Neural cell (in vitro differentiated cells): ENCODE measurements at regions not wholly inside any gene's neighbourhood (a gene's known extent, or its start where the extent isn't known, plus 50 kb on each side); places are given as distances from the start of the nearest gene placed in this dataset.

Experiments used
- H2AFZ ChIP-seq: fragments of 200-600, 300-800 bp; sonication (generic), shearing (Covaris generic); 2 replicates; pipeline ENCODE4 v1.6.0; 2014; ENCODE audit warnings: low read depth, mild to moderate bottlenecking, antibody characterized with exemption, low read length, moderate library complexity
- H3F3A ChIP-seq: fragments of 200-600 bp; shearing (Covaris generic); 2 replicates; pipeline ENCODE4 v1.6.1; 2016; ENCODE audit warnings: mild to moderate bottlenecking, moderate library complexity, mixed read lengths, antibody characterized with exemption, low read length; ENCODE audit not compliant: insufficient read depth, poor library complexity, severe bottlenecking
- H3K27ac ChIP-seq: fragments of 200-600, 300-800 bp; sonication (generic), shearing (Covaris generic); 2 replicates; pipeline ENCODE4 v1.5.1; 2014; ENCODE audit warnings: mild to moderate bottlenecking, low read length, moderate library complexity
- H3K27me3 ChIP-seq: fragments of 300-800, 200-600 bp; sonication (generic), shearing (Covaris generic); 2 replicates; pipeline ENCODE4 v1.6.0; 2014; ENCODE audit warnings: mild to moderate bottlenecking, low read depth, low read length, moderate library complexity; ENCODE audit not compliant: insufficient read depth
- H3K36me3 ChIP-seq: fragments of 300-800, 200-600 bp; sonication (generic), shearing (Covaris generic); 2 replicates; pipeline ENCODE4 v1.5.1; 2014; ENCODE audit warnings: mild to moderate bottlenecking, antibody characterized with exemption, low read length, moderate library complexity; ENCODE audit not compliant: insufficient read depth
- H3K4me2 ChIP-seq: fragments of 300-800, 200-600 bp; sonication (generic), shearing (Covaris generic); 2 replicates; pipeline ENCODE4 v1.6.0; 2014; ENCODE audit warnings: mild to moderate bottlenecking, low read length
- H3K4me3 ChIP-seq: fragments of 300-800, 200-600 bp; sonication (generic), shearing (Covaris generic); 2 replicates; pipeline ENCODE4 v1.5.1; 2014; ENCODE audit warnings: mild to moderate bottlenecking, low read length, moderate library complexity
- H3K79me2 ChIP-seq: fragments of 200-600 bp; shearing (Covaris generic); replicated peaks from 2 replicates; pipeline ENCODE4 v1.6.0; 2014; ENCODE audit warnings: mild to moderate bottlenecking, low read length, moderate library complexity; ENCODE audit not compliant: insufficient read depth
- H3K9ac ChIP-seq: fragments of 300-800, 200-600 bp; sonication (generic), shearing (Covaris generic); 2 replicates; pipeline ENCODE4 v1.6.1; 2016; ENCODE audit warnings: mild to moderate bottlenecking, low read length, mixed read lengths
- H3K9me2 ChIP-seq: fragments of 200-600 bp; shearing (Covaris generic); 2 replicates; pipeline ENCODE4 v1.6.1; 2016; ENCODE audit warnings: mild to moderate bottlenecking, low read length, mixed read lengths; ENCODE audit not compliant: insufficient read depth
- H3K9me3 ChIP-seq: fragments of 200-600, 300-800 bp; sonication (generic), shearing (Covaris generic); 2 replicates; pipeline ENCODE4 v1.6.1; 2016; ENCODE audit warnings: mild to moderate bottlenecking, mixed run types, low read length, moderate library complexity, mixed read lengths
- H4K20me1 ChIP-seq: fragments of 200-600 bp; shearing (Covaris generic); 2 replicates; pipeline ENCODE4 v1.6.1; 2016; ENCODE audit warnings: mild to moderate bottlenecking, mixed run types; ENCODE audit not compliant: insufficient read depth
- CTCF ChIP-seq: fragments of 450-650 bp; IDR thresholded peaks from 2 replicates; pipeline ENCODE4 v1.5.1; 2014; ENCODE audit warnings: antibody characterized with exemption, mild to moderate bottlenecking, moderate library complexity; ENCODE audit not compliant: poor library complexity, severe bottlenecking
- EP300 ChIP-seq: fragments of 450-650 bp; conservative IDR thresholded peaks from 2 replicates; pipeline ENCODE4 v1.6.1; 2014; ENCODE audit warnings: antibody characterized with exemption, mild to moderate bottlenecking, moderate library complexity; ENCODE audit not compliant: poor library complexity, severe bottlenecking
- EZH2 ChIP-seq: fragments of 200-600, 300-800 bp; shearing (Covaris generic), sonication (generic); IDR thresholded peaks from 2 replicates; pipeline ENCODE4 v1.6.1; 2014; ENCODE audit warnings: antibody characterized with exemption, low read length, borderline replicate concordance, mild to moderate bottlenecking; ENCODE audit not compliant: insufficient read depth, poor library complexity, severe bottlenecking
- MXI1 ChIP-seq: fragments of 450-650 bp; conservative IDR thresholded peaks from 2 replicates; pipeline ENCODE4 v1.6.1; 2014; ENCODE audit warnings: antibody characterized with exemption, mild to moderate bottlenecking; ENCODE audit not compliant: poor library complexity, severe bottlenecking
- POLR2AphosphoS5 ChIP-seq: IDR thresholded peaks from 2 replicates; pipeline ENCODE4 v1.6.1; 2012
- RAD21 ChIP-seq: fragments of 450-650 bp; conservative IDR thresholded peaks from 2 replicates; pipeline ENCODE4 v1.6.1; 2014; ENCODE audit warnings: antibody characterized with exemption, mild to moderate bottlenecking, moderate library complexity
- REST ChIP-seq: IDR thresholded peaks from 2 replicates; pipeline ENCODE4 v1.6.1; 2012; ENCODE audit warnings: borderline replicate concordance
- SMC3 ChIP-seq: fragments of 450-650 bp; conservative IDR thresholded peaks from 2 replicates; pipeline ENCODE4 v1.6.1; 2014; ENCODE audit warnings: antibody characterized with exemption, mild to moderate bottlenecking, moderate library complexity; ENCODE audit not compliant: poor library complexity
- TAF1 ChIP-seq: IDR thresholded peaks from 2 replicates; pipeline ENCODE4 v1.6.1; 2012; ENCODE audit warnings: low read depth

GRCh38 chr7:51477323-51477722 lies 160.7 kb upstream of the COBL start:
- H3K9me3 ChIP-seq, result no peaks in the 10 kb centered on the region
- no peaks in the 10 kb centered on the region for H3F3A ChIP-seq
- no peak overlapping the region for H3K27ac ChIP-seq
- H3K9ac ChIP-seq, result no peak overlapping the region
- H3K36me3 ChIP-seq, result no peaks in the 10 kb centered on the region
- H3K27me3 ChIP-seq, result no peaks in the 10 kb centered on the region
- no peaks in the 10 kb centered on the region for H3K9me2 ChIP-seq
- no peaks in the 10 kb centered on the region for H3K79me2 ChIP-seq
- no peak overlapping the region for H3K4me3 ChIP-seq
- TF ChIP-seq EZH2 (no peak), POLR2AphosphoS5 (no peak), REST (no peak), EP300 (no peak), TAF1 (no peak), SMC3 (no peak), CTCF (no peak), RAD21 (no peak), MXI1 (no peak)
- no peak overlapping the region for H3K4me2 ChIP-seq
- H4K20me1 ChIP-seq, result no peaks in the 10 kb centered on the region
- no peak overlapping the region for H2AFZ ChIP-seq

- Histone ChIP-seq H3K9me2 (no peaks in the 10 kb centered on the region), H3K4me2 (no peak overlapping the region), H3K9me3 (no peaks in the 10 kb centered on the region), H3K79me2 (no peaks in the 10 kb centered on the region), H3K36me3 (no peaks in the 10 kb centered on the region), H2AFZ (no peak overlapping the region), H3K27ac (no peak overlapping the region), H3K4me3 (no peak overlapping the region), H3F3A (no peaks in the 10 kb centered on the region), H4K20me1 (no peaks in the 10 kb centered on the region), H3K9ac (no peak overlapping the region), H3K27me3 (no peaks in the 10 kb centered on the region)
- TF ChIP-seq POLR2AphosphoS5 (no peak), TAF1 (no peak), EZH2 (no peak), SMC3 (no peak), MXI1 (no peak), REST (no peak), EP300 (no peak), RAD21 (no peak), CTCF (no peak)
Observed at GRCh38 chr7:51476026-51476425, 159.4 kb upstream of the COBL start.
